ENCODE measurements at regions not wholly inside any gene's neighbourhood (a gene's known extent, or its start where the extent isn't known, plus 50 kb on each side); places are given as distances from the start of the nearest gene placed in this dataset.

- no peaks in the 10 kb centered on the region for H3K9me3 Mint-ChIP-seq
- no peak overlapping the region for H3K4me3 Mint-ChIP-seq
- Histone ChIP-seq H3K9ac (ENCODE audit: extremely low read depth, insufficient read length, low read length) (no peak overlapping the region), H3K23ac (ENCODE audit: insufficient read length, low read depth, low read length) (no peak overlapping the region), H4K5ac (ENCODE audit: insufficient read length, low read depth, low read length) (no peak overlapping the region), H2BK20ac (ENCODE audit: low read depth, low read length, poor library complexity, severe bottlenecking) (no peak overlapping the region), H3K79me2 (ENCODE audit: insufficient read depth, low read length) (no peaks in the 10 kb centered on the region), H4K20me1 (ENCODE audit: control insufficient read depth, insufficient read depth, insufficient read length) (no peaks in the 10 kb centered on the region), H3K9me3 (ENCODE audit: control insufficient read depth, low read depth, low read length) (no peaks in the 10 kb centered on the region), H2AFZ (ENCODE audit: low read length) (no peak overlapping the region), H3K27me3 (ENCODE audit: insufficient read depth, low read length) (no peaks in the 10 kb centered on the region), H3K4me2 (ENCODE audit: insufficient read depth, insufficient read length, low read length) (no peak overlapping the region), H2BK15ac (ENCODE audit: low read depth, low read length) (no peak overlapping the region), H3K18ac (ENCODE audit: insufficient read length, low read depth, low read length) (no peak overlapping the region), H2BK5ac (ENCODE audit: insufficient read length, low read length) (no peak overlapping the region), H4K91ac (ENCODE audit: insufficient read length, low read depth, low read length) (no peak overlapping the region), H4K8ac (replicated peaks; ENCODE audit: insufficient read length, low read depth, low read length) (no peak overlapping the region), H3K4ac (ENCODE audit: low read depth, low read length) (no peak overlapping the region), H3K79me1 (ENCODE audit: insufficient read depth, low read depth, low read length, poor library complexity, severe bottlenecking) (no peaks in the 10 kb centered on the region), H3K27ac (ENCODE audit: insufficient read length, low read depth, low read length) (no peak overlapping the region), H2BK12ac (ENCODE audit: insufficient read length, low read depth, low read length) (no peak overlapping the region), H3K4me1 (ENCODE audit: insufficient read depth, low read length) (no peaks in the 10 kb centered on the region), H2BK120ac (ENCODE audit: low read depth, low read length, poor library complexity, severe bottlenecking) (no peak overlapping the region), H3T11ph (ENCODE audit: low read length) (no peak overlapping the region), H3K56ac (ENCODE audit: insufficient read length, low read depth, low read length) (no peak overlapping the region), H3K23me2 (ENCODE audit: insufficient read length, low read depth, low read length, poor library complexity, severe bottlenecking) (no peaks in the 10 kb centered on the region), H3K14ac (ENCODE audit: insufficient read depth, low read length) (no peak overlapping the region), H2AK5ac (ENCODE audit: insufficient read length, low read length) (no peak overlapping the region)
- no peak for TF ChIP-seq CTCF (conservative IDR thresholded peaks at IDR 0.05)
- H3K36me3 Mint-ChIP-seq (ENCODE audit: insufficient read depth in 1 of 3, low read depth in 3 of 3), result no peaks in the 10 kb centered on the region; a peak in 1 of 7 replicates
- no peak for DNase-seq
- WGBS (ENCODE audit: extremely low coverage, insufficient read length, low lambda C conversion rate), result no CpG with 5 or more reads among the region's 12 CpGs
- H3K4me1 Mint-ChIP-seq, result peaks cover 6 to 10% of the 10 kb centered on the region in 2 experiments
- no peak overlapping the region for H3K27ac Mint-ChIP-seq
- peaks cover 6% of the 10 kb centered on the region for H3K27me3 Mint-ChIP-seq (ENCODE audit: low read depth)
Measured at GRCh38 chr11:134760299-134760698, 348.3 kb upstream of the B3GAT1 start.
